GM23338 (cell line): ENCODE measurements at regions not wholly inside any gene's neighbourhood (a gene's known extent, or its start where the extent isn't known, plus 50 kb on each side); places are given as distances from the start of the nearest gene placed in this dataset.

ENCODE experiments used
- ATAC-seq: fragments of 200-7000 bp; cut with Tn5 transposase; 3 replicates; pipeline ENCODE4 v1.9.1; 2020
- DNase-seq: peaks from one replicate; pipeline ENCODE4 v3.0.0-alpha.2; 2015; ENCODE audit warnings: low spot score
- H2AFZ ChIP-seq: fragments of 200-600 bp; sonication (generic); 2 replicates; pipeline ENCODE4 v1.8.0; 2016; ENCODE audit warnings: antibody characterized with exemption, mild to moderate bottlenecking, moderate library complexity
- H3F3A ChIP-seq: fragments of 200-600 bp; sonication (generic); replicated peaks from 2 replicates; pipeline ENCODE4 v1.8.0; 2017; ENCODE audit warnings: antibody characterized with exemption, mixed run types, low read depth
- H3K27ac ChIP-seq: fragments of 200-600 bp; sonication (generic); 2 replicates; pipeline ENCODE4 v1.6.1; 2016; ENCODE audit warnings: low read depth
- H3K27me3 ChIP-seq: fragments of 200-600 bp; sonication (generic); 2 replicates; pipeline ENCODE4 v1.8.0; 2016; ENCODE audit warnings: mild to moderate bottlenecking, mixed run types, moderate library complexity; ENCODE audit not compliant: insufficient read depth
- H3K36me3 ChIP-seq: fragments of 200-600 bp; sonication (generic); 2 replicates; pipeline ENCODE4 v1.8.0; 2016; ENCODE audit warnings: mild to moderate bottlenecking; ENCODE audit not compliant: insufficient read depth
- H3K4me1 ChIP-seq: fragments of 200-600 bp; sonication (generic); 2 replicates; pipeline ENCODE4 v1.8.0; 2016; ENCODE audit warnings: mild to moderate bottlenecking, moderate library complexity; ENCODE audit not compliant: insufficient read depth
- H3K4me2 ChIP-seq: fragments of 200-600 bp; sonication (generic); 2 replicates; pipeline ENCODE4 v1.7.1; 2017; ENCODE audit warnings: mixed run types
- H3K4me3 ChIP-seq: fragments of 200-600 bp; sonication (generic); 2 replicates; pipeline ENCODE4 v1.6.1; 2016; ENCODE audit warnings: mixed run types
- H3K79me2 ChIP-seq: fragments of 200-600 bp; sonication (generic); replicated peaks from 2 replicates; pipeline ENCODE4 v1.8.0; 2017; ENCODE audit warnings: mild to moderate bottlenecking; ENCODE audit not compliant: insufficient read depth
- H3K9me2 ChIP-seq: fragments of 200-600 bp; sonication (generic); 2 replicates; pipeline ENCODE4 v1.8.0; 2017; ENCODE audit not compliant: insufficient read depth
- H4K20me1 ChIP-seq: fragments of 200-600 bp; sonication (generic); replicated peaks from 2 replicates; pipeline ENCODE4 v1.8.0; 2017; ENCODE audit warnings: mild to moderate bottlenecking; ENCODE audit not compliant: insufficient read depth
- H3K27ac Mint-ChIP-seq: 2 replicates; pipeline ENCODE4 v1.8.0; 2020; ENCODE audit warnings: inconsistent platforms, mild to moderate bottlenecking, moderate library complexity, mixed read lengths
- H3K27me3 Mint-ChIP-seq: 3 replicates; pipeline ENCODE4 v1.8.0; 2022; ENCODE audit warnings: low read depth, mild to moderate bottlenecking, moderate library complexity, mixed read lengths, inconsistent platforms; ENCODE audit not compliant: insufficient read depth, poor library complexity
- H3K36me3 Mint-ChIP-seq: 3 replicates; pipeline ENCODE4 v1.8.0; 2021; ENCODE audit warnings: low read depth, mild to moderate bottlenecking, inconsistent platforms, moderate library complexity, mixed read lengths
- H3K4me1 Mint-ChIP-seq: 3 replicates; pipeline ENCODE4 v1.8.0; 2020; ENCODE audit warnings: mild to moderate bottlenecking, inconsistent platforms, mixed read lengths
- H3K4me3 Mint-ChIP-seq: 3 replicates; pipeline ENCODE4 v1.8.0; 2021; ENCODE audit warnings: moderate library complexity, mild to moderate bottlenecking, inconsistent platforms, mixed read lengths
- H3K9me3 Mint-ChIP-seq: 3 replicates; pipeline ENCODE4 v1.8.0; 2020; ENCODE audit warnings: moderate library complexity, mild to moderate bottlenecking, inconsistent platforms, mixed read lengths
- EZH2 ChIP-seq: fragments of 200-600 bp; sonication (generic); IDR thresholded peaks from one replicate; pipeline ENCODE4 v1.8.0; 2017; ENCODE audit warnings: antibody characterized with exemption, mild to moderate bottlenecking, low read depth; ENCODE audit not compliant: unreplicated experiment
- EZH2phosphoT487 ChIP-seq: fragments of 200-600 bp; sonication (generic); IDR thresholded peaks from one replicate; pipeline ENCODE4 v1.8.1; 2018; ENCODE audit warnings: antibody characterized with exemption; ENCODE audit not compliant: unreplicated experiment
- JUNB ChIP-seq: IDR thresholded peaks from one replicate; pipeline ENCODE4 v1.6.1; 2016; ENCODE audit warnings: antibody characterized with exemption; ENCODE audit not compliant: unreplicated experiment
- POLR2AphosphoS5 ChIP-seq: IDR thresholded peaks from 2 replicates; pipeline ENCODE4 v1.6.1; 2016; ENCODE audit warnings: antibody characterized with exemption, low read depth
- STAT1 ChIP-seq: IDR thresholded peaks from one replicate; pipeline ENCODE4 v1.6.1; 2016; ENCODE audit warnings: antibody characterized with exemption; ENCODE audit not compliant: unreplicated experiment
- ZNF114 ChIP-seq: fragments of 250-450 bp; sonication (Bioruptor Pico); IDR thresholded peaks from 2 replicates; pipeline ENCODE4 v1.5.0; 2020; ENCODE audit warnings: mild to moderate bottlenecking, moderate library complexity
- TF ChIP-seq, protein P1 (sequence below): IDR thresholded peaks from one replicate; pipeline ENCODE4 v1.6.1; 2018; ENCODE audit warnings: antibody characterized with exemption; ENCODE audit not compliant: unreplicated experiment

DNA sequence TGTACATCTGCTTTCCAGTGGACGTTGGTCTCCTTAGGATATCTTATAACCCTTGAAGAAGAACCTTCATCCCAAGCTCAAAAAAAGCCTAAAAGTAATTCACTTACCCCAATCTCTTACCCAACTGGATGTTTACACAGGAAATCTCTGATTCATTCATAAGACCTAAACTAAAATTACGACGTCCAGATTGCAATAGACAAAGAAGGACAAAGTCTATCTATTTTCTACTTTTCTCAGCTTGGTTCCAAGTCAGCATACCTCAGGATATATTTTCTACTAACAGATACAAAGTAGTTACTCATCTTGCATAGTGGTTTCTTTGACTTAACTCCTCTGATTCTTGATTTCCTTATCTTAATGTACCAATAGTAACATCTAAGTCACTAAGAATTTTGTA, 669.9 kb downstream of the OTOL1 start:
- no peak overlapping the region for H3K27ac Mint-ChIP-seq

DNA sequence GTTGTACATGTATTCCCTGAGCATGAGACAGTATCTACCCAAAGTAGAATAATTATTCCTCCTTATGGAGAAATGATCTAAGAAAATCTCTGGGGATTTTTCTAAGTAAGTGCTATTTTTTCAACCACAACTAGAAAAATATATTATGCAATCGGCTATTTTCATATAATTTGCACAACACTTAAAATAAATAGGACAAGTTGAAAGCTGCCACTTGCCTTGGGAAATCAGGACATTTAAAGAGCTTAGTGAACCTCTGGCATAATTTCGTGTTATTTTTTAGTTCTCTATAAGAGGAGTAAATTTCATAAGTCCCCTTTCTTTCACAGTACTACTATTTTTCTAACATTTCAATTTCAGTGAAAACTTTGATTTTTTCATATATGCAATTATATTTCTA, 672.1 kb downstream of the OTOL1 start:
- ATAC-seq (no peak), DNase-seq (no peak)
- Histone ChIP-seq H3K36me3 (no peaks in the 10 kb centered on the region), H3F3A (no peaks in the 10 kb centered on the region), H3K9me2 (peaks cover 6% of the 10 kb centered on the region; the same call in 1 of the 2 replicates), H3K4me1 (no peaks in the 10 kb centered on the region), H4K20me1 (no peaks in the 10 kb centered on the region), H3K27ac (no peak overlapping the region), H3K79me2 (no peaks in the 10 kb centered on the region), H2AFZ (no peak overlapping the region), H3K27me3 (no peaks in the 10 kb centered on the region), H3K4me2 (no peak overlapping the region), H3K4me3 (no peak overlapping the region)
- no peaks in the 10 kb centered on the region for H3K36me3 Mint-ChIP-seq
- no peak overlapping the region for H3K27ac Mint-ChIP-seq
- H3K4me3 Mint-ChIP-seq = no peak overlapping the region
- no peaks in the 10 kb centered on the region for H3K27me3 Mint-ChIP-seq
- TF ChIP-seq, protein P1, sequence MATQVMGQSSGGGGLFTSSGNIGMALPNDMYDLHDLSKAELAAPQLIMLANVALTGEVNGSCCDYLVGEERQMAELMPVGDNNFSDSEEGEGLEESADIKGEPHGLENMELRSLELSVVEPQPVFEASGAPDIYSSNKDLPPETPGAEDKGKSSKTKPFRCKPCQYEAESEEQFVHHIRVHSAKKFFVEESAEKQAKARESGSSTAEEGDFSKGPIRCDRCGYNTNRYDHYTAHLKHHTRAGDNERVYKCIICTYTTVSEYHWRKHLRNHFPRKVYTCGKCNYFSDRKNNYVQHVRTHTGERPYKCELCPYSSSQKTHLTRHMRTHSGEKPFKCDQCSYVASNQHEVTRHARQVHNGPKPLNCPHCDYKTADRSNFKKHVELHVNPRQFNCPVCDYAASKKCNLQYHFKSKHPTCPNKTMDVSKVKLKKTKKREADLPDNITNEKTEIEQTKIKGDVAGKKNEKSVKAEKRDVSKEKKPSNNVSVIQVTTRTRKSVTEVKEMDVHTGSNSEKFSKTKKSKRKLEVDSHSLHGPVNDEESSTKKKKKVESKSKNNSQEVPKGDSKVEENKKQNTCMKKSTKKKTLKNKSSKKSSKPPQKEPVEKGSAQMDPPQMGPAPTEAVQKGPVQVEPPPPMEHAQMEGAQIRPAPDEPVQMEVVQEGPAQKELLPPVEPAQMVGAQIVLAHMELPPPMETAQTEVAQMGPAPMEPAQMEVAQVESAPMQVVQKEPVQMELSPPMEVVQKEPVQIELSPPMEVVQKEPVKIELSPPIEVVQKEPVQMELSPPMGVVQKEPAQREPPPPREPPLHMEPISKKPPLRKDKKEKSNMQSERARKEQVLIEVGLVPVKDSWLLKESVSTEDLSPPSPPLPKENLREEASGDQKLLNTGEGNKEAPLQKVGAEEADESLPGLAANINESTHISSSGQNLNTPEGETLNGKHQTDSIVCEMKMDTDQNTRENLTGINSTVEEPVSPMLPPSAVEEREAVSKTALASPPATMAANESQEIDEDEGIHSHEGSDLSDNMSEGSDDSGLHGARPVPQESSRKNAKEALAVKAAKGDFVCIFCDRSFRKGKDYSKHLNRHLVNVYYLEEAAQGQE = no peak
- TF ChIP-seq EZH2phosphoT487 (no peak), JUNB (no peak)
- H3K4me1 Mint-ChIP-seq = no peaks in the 10 kb centered on the region
- peaks cover 5% of the 10 kb centered on the region; the same call in 2 of the 3 replicates for H3K9me3 Mint-ChIP-seq

More for the DNA sequence above, 669.9 kb downstream of the OTOL1 start:
- ATAC-seq (no peak), DNase-seq (no peak)
- Mint-ChIP-seq H3K27me3 (no peaks in the 10 kb centered on the region), H3K4me3 (no peak overlapping the region), H3K36me3 (no peaks in the 10 kb centered on the region), H3K4me1 (no peaks in the 10 kb centered on the region), H3K9me3 (no peaks in the 10 kb centered on the region)
- no peak overlapping the region for H3K27ac ChIP-seq
- no peak overlapping the region for H2AFZ ChIP-seq
- H3K27me3 ChIP-seq = no peaks in the 10 kb centered on the region
- TF ChIP-seq EZH2 (no peak), POLR2AphosphoS5 (no peak)
- 0 out of 2 replicates have a peak, but pooled peaks cover 4% of the 10 kb centered on the region for H3K9me2 ChIP-seq
- H4K20me1 ChIP-seq = no peaks in the 10 kb centered on the region
- no peaks in the 10 kb centered on the region for H3F3A ChIP-seq
- no peak overlapping the region for H3K4me2 ChIP-seq
- no peaks in the 10 kb centered on the region for H3K36me3 ChIP-seq
- no peak overlapping the region for H3K4me3 ChIP-seq
- H3K4me1 ChIP-seq = no peaks in the 10 kb centered on the region
- no peaks in the 10 kb centered on the region for H3K79me2 ChIP-seq

- Histone ChIP-seq H3K4me3 (no peak overlapping the region), H3K4me1 (no peaks in the 10 kb centered on the region), H3K36me3 (no peaks in the 10 kb centered on the region), H2AFZ (no peak overlapping the region), H3K9me2 (peaks cover 6% of the 10 kb centered on the region; the same call in 1 of the 2 replicates), H3K79me2 (no peaks in the 10 kb centered on the region), H3F3A (no peaks in the 10 kb centered on the region), H3K27me3 (no peaks in the 10 kb centered on the region), H3K4me2 (no peak overlapping the region), H3K27ac (no peak overlapping the region), H4K20me1 (no peaks in the 10 kb centered on the region)
- DNase-seq = no peak
- no peaks in the 10 kb centered on the region for H3K4me1 Mint-ChIP-seq
- H3K36me3 Mint-ChIP-seq = no peaks in the 10 kb centered on the region
- H3K9me3 Mint-ChIP-seq = peaks cover 5% of the 10 kb centered on the region; the same call in 2 of the 3 replicates
- H3K27ac Mint-ChIP-seq = no peak overlapping the region
- H3K4me3 Mint-ChIP-seq = no peak overlapping the region
- ATAC-seq = no peak
- H3K27me3 Mint-ChIP-seq = no peaks in the 10 kb centered on the region
- TF ChIP-seq, protein P1 = no peak
- TF ChIP-seq STAT1 (no peak), ZNF114 (CRISPR knock-in tag) (no peak), EZH2 (no peak)
Measured at GRCh38 chr3:162170581-162170980, 674.0 kb downstream of the OTOL1 start.
